SK-N-SH treated with all-trans-retinoic acid at 6 μM for 48 hours (cell line): ENCODE measurements at regions not wholly inside any gene's neighbourhood (a gene's known extent, or its start where the extent isn't known, plus 50 kb on each side); places are given as distances from the start of the nearest gene placed in this dataset.

Source experiments
- ARNTL ChIP-seq: fragments of 450-650 bp; formaldehyde crosslinking; IDR thresholded peaks from 2 replicates; pipeline ENCODE4 v1.5.0; 2020; ENCODE audit warnings: low read depth, mild to moderate bottlenecking, moderate library complexity, borderline replicate concordance
- GLIS3 ChIP-seq: fragments of 250-450 bp; sonication (Bioruptor Pico); IDR thresholded peaks from 2 replicates; pipeline ENCODE4 v1.5.0; 2020; ENCODE audit warnings: mild to moderate bottlenecking, moderate library complexity
- PPARA ChIP-seq: fragments of 250-450 bp; sonication (Bioruptor Pico); IDR thresholded peaks from 2 replicates; pipeline ENCODE4 v1.5.0; 2020; ENCODE audit warnings: mild to moderate bottlenecking, borderline replicate concordance
- RARB ChIP-seq: fragments of 250-450 bp; sonication (Bioruptor Pico); IDR thresholded peaks from 2 replicates; pipeline ENCODE4 v1.8.0; 2021; ENCODE audit warnings: mild to moderate bottlenecking, moderate library complexity
- ZNF70 ChIP-seq: fragments of 450-650 bp; formaldehyde crosslinking; IDR thresholded peaks from 2 replicates; pipeline ENCODE4 v1.5.0; 2020; ENCODE audit warnings: mild to moderate bottlenecking, moderate library complexity
- ZNF8 ChIP-seq: fragments of 450-650 bp; formaldehyde crosslinking; IDR thresholded peaks from 2 replicates; pipeline ENCODE4 v1.5.0; 2020; ENCODE audit warnings: mild to moderate bottlenecking, moderate library complexity
- TF ChIP-seq, protein P1 (sequence below): fragments of 250-450 bp; sonication (Bioruptor Pico); IDR thresholded peaks from 2 replicates; pipeline ENCODE4 v1.8.0; 2020; ENCODE audit warnings: mild to moderate bottlenecking, moderate library complexity, borderline replicate concordance
- TF ChIP-seq, protein P2 (sequence below): fragments of 250-450 bp; sonication (Bioruptor Pico); IDR thresholded peaks from 2 replicates; pipeline ENCODE4 v1.5.1; 2020; ENCODE audit warnings: low read depth, mild to moderate bottlenecking, moderate library complexity

DNA sequence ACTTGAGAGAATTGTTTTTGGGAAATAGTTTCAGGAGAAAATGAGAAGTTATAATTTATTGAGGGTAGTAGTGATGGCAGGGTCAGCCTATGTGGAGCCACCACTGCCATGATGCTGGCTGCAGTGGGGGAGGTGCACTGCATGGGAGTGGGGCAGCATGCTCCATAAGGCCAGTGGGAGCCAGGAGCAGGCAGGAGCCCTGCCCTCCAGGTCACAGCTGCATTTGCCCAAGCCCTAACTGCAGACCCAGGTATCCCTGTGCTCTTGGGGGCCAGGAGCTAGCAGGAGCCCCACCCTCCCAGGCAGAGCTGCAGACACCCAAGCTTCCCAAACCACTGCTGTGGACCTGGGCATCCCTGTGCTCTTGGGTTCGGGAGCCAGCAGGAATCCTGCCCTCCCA is 757.3 kb upstream of the CRIM1 start:
- TF ChIP-seq ZNF70 (CRISPR knock-in tag) (no peak), ARNTL (CRISPR knock-in tag) (no peak), ZNF8 (no peak), GLIS3 (CRISPR knock-in tag) (no peak), PPARA (CRISPR knock-in tag) (no peak), RARB (CRISPR knock-in tag) (no peak)
- TF ChIP-seq, protein P1, sequence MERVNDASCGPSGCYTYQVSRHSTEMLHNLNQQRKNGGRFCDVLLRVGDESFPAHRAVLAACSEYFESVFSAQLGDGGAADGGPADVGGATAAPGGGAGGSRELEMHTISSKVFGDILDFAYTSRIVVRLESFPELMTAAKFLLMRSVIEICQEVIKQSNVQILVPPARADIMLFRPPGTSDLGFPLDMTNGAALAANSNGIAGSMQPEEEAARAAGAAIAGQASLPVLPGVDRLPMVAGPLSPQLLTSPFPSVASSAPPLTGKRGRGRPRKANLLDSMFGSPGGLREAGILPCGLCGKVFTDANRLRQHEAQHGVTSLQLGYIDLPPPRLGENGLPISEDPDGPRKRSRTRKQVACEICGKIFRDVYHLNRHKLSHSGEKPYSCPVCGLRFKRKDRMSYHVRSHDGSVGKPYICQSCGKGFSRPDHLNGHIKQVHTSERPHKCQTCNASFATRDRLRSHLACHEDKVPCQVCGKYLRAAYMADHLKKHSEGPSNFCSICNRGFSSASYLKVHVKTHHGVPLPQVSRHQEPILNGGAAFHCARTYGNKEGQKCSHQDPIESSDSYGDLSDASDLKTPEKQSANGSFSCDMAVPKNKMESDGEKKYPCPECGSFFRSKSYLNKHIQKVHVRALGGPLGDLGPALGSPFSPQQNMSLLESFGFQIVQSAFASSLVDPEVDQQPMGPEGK (CRISPR knock-in tag) = no peak
- TF ChIP-seq, protein P2, sequence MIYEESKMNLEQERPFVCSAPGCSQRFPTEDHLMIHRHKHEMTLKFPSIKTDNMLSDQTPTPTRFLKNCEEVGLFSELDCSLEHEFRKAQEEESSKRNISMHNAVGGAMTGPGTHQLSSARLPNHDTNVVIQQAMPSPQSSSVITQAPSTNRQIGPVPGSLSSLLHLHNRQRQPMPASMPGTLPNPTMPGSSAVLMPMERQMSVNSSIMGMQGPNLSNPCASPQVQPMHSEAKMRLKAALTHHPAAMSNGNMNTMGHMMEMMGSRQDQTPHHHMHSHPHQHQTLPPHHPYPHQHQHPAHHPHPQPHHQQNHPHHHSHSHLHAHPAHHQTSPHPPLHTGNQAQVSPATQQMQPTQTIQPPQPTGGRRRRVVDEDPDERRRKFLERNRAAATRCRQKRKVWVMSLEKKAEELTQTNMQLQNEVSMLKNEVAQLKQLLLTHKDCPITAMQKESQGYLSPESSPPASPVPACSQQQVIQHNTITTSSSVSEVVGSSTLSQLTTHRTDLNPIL (CRISPR knock-in tag) = no peak
